AG09309 (cell line): ENCODE measurements at regions not wholly inside any gene's neighbourhood (a gene's known extent, or its start where the extent isn't known, plus 50 kb on each side); places are given as distances from the start of the nearest gene placed in this dataset.

ENCODE experiments used
- DNase-seq: peaks from one replicate; pipeline ENCODE4 v3.0.0-alpha.2; 2010; ENCODE audit warnings: low read depth
- H3K4me3 ChIP-seq: 2 replicates; pipeline ENCODE4 v1.5.1; 2011; ENCODE audit warnings: mild to moderate bottlenecking, low read depth, low read length, moderate library complexity; ENCODE audit not compliant: control insufficient read depth
- TF ChIP-seq, protein P1 (sequence below): IDR thresholded peaks from 2 replicates; pipeline ENCODE4 v1.5.1; 2011; ENCODE audit warnings: mild to moderate bottlenecking, low read depth, low read length, inconsistent platforms; ENCODE audit not compliant: insufficient read depth, control insufficient read depth; ENCODE audit errors: missing control alignments

DNA sequence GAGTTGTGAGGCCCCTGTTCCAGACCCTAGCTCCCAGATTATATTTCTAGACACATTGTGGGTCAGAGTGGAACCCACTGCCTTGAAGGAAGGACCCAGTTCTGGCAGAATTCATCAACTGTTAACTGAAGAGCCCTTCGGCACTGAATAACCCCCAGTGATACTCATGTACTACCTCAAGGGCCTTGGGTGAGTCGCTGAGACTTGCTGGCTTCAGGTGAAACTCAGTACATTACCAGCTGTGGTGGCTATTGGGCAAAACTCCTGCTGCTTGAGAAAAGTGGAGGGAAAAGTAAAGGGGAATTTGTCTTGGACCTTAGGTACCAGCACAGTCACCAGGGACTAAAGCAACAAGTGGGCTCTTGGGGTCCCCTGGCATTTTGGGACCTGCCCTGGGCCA lies 394.9 kb upstream of the EPHA3 start:
- no peak for DNase-seq
- H3K4me3 ChIP-seq = no peak overlapping the region
- TF ChIP-seq, protein P1, sequence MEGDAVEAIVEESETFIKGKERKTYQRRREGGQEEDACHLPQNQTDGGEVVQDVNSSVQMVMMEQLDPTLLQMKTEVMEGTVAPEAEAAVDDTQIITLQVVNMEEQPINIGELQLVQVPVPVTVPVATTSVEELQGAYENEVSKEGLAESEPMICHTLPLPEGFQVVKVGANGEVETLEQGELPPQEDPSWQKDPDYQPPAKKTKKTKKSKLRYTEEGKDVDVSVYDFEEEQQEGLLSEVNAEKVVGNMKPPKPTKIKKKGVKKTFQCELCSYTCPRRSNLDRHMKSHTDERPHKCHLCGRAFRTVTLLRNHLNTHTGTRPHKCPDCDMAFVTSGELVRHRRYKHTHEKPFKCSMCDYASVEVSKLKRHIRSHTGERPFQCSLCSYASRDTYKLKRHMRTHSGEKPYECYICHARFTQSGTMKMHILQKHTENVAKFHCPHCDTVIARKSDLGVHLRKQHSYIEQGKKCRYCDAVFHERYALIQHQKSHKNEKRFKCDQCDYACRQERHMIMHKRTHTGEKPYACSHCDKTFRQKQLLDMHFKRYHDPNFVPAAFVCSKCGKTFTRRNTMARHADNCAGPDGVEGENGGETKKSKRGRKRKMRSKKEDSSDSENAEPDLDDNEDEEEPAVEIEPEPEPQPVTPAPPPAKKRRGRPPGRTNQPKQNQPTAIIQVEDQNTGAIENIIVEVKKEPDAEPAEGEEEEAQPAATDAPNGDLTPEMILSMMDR = no peak

DNA sequence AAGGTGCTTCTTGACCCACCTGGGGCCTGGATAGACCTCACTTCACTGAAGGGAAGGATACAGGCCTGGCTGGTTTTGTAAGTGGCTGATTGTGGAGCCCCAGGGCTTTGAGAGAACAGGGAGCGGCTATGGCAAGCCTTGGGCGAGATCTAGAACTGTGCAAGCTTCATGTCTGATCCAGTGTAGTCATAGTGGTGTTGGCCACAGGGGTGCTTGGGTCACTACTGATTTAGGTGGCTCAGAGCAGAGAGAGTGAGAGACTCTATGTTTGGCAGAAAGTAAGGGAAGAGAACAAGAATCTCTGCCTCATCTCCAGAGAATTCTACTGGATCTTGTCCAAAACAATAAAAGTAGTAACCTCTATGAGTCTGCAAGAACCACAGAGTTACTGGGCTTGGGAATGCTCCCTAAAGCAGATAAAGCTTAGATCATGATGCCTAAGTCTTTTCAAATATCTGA lies 394.2 kb upstream of the EPHA3 start:
- TF ChIP-seq, protein P1 = no peak
- no peak overlapping the region for H3K4me3 ChIP-seq
- DNase-seq = peak; percentile 78

DNA sequence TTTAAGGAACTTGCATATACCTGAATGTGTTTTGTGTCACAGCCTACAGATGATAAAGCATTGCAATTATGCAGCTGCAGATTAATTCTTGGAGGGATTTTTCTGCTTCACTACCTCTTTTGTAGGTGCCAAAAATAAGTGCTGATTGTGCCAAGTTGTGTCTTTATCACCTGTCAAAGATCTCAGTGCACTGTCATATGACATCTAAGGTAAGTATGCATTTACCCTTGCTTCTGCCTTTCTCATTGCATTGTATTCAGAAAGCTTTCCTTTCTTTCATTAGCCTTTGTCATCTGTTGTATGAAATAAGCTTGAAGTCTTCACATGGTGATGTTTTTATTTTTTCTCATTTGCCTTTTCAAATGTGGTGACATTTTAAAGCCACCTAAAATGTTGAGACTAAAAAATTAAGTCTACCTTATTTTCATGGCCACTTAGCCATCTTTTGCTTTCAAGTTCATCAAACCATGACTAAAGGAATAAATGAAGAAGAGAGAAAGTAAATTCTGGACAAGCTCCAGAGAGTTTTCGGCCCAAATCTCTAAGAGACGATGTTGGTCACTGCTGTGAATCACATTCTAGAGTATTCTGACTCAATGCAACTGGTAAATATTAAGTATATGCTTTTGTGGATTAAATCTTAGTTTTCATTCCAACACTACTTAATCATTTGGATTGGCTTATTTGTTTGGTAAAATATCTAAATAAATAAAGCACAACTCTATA lies 381.8 kb upstream of the EPHA3 start:
- H3K4me3 ChIP-seq = no peak overlapping the region
- DNase-seq = no peak
- TF ChIP-seq, protein P1 = no peak

DNA sequence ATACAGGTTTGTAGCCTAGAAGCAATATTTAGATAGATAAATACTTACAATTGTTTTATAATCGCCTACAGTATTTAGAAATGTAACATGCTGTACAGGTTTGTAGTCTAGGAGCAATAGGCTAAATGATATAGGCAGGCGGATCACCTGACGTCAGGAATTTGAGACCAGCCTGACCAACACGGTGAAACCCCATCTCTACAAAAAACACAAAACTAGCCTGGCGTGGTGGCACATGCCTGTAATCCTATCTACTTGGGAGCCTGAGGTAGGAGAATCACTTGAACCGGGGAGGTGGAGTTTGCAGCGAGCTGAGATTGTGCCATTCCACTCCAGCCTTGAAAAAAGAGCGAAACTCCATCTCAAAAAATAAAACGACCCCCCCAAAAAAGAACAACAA lies 375.2 kb upstream of the EPHA3 start:
- TF ChIP-seq, protein P1 = no peak
- DNase-seq = no peak

DNA sequence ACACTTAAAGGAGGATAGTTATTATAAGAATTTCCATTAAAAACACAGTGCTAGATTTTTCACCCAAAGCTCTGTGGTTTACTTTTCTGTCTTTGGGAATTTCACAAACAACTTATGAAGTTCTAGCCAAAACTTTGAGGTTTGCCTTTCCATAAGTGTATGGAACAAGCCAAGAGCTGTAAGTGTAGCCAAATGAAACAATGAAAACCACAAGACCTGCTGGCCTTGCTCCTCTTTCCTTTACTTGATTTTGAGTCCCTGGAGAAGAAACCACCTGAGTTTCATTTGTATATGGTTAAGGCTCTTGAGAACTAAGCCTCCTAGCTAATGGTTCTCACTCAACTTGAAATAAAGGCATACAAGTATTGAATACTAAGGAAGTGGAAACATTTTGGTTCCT lies 365.3 kb upstream of the EPHA3 start:
- H3K4me3 ChIP-seq = no peak overlapping the region
- DNase-seq = no peak
- TF ChIP-seq, protein P1 = no peak

More for the DNA sequence above, 375.2 kb upstream of the EPHA3 start:
- no peak overlapping the region for H3K4me3 ChIP-seq

DNA sequence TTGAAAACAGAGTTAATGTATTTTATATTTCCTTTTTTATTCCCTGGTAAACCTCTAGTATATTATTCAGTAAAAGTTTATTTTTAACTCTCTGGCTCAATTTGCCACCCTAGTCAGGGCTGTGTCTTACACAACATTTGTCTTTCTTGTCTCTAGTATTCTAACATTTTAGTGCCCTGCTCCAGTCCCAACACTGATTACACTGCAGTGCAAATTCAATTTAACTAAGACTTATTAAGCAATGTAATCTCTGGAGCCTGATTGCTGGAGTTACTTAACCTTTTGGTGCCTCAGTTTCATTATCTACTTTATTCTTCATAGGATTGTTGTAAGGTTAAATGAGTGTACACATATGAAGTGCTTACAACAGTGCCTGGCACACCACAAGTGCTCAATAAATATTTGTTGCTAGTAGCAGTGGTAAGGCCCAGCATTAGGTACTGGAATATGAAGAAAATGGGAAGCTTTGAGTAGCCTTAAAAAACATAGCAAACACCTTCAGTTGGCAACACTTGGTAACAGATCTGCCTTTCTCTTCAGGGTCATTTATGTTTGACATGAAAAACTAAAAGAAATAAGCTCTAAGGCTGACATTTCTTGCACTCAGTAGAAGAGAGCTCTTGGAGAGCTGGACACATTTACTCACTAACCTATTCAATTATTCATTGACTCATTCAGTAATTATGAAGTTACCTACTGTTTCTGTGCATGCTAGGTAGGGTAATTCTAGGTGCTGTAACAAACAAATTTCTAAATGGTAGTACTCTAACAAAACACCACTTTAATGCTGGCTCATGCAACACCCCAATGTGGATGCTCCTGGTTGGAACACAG lies 364.5 kb upstream of the EPHA3 start:
- H3K4me3 ChIP-seq = no peak overlapping the region
- DNase-seq = no peak
- TF ChIP-seq, protein P1 = no peak
